Hematopoietic multipotent progenitor cell treated with erythropoietin and hydrocortisone succinate and interleukin-3 and kit ligand, for 6 days (in vitro differentiated cells): ENCODE measurements at regions not wholly inside any gene's neighbourhood (a gene's known extent, or its start where the extent isn't known, plus 50 kb on each side); places are given as distances from the start of the nearest gene placed in this dataset.

ENCODE experiments used
- DNase-seq: peaks from one replicate; pipeline ENCODE4 v3.0.0-alpha.2; 2015

GRCh38 chr1:87439821-87440220 lies 111.1 kb downstream of the LMO4 start:
- DNase-seq, result no peak

- peak; percentile 14 for DNase-seq
Measured at GRCh38 chr1:87449348-87449963, 120.8 kb downstream of the LMO4 start.

GRCh38 chr1:87450136-87450535 lies 121.5 kb downstream of the LMO4 start:
- no peak for DNase-seq

GRCh38 chr1:87450615-87451209 lies 122.0 kb downstream of the LMO4 start:
- no peak for DNase-seq

GRCh38 chr1:87451229-87451920 lies 122.7 kb downstream of the LMO4 start:
- DNase-seq, result no peak

GRCh38 chr1:87452648-87453047 lies 124.0 kb downstream of the LMO4 start:
- DNase-seq, result no peak

GRCh38 chr1:87457408-87457807 lies 128.7 kb downstream of the LMO4 start:
- no peak for DNase-seq

- DNase-seq, result no peak
Measured at GRCh38 chr1:87462894-87463293, 134.2 kb downstream of the LMO4 start.

GRCh38 chr1:87464022-87464490 lies 135.4 kb downstream of the LMO4 start:
- no peak for DNase-seq

GRCh38 chr1:87466621-87467020 lies 137.9 kb downstream of the LMO4 start:
- no peak for DNase-seq

GRCh38 chr1:87472716-87473115 lies 144.0 kb downstream of the LMO4 start:
- no peak for DNase-seq

- no peak for DNase-seq
Measured at GRCh38 chr1:87473203-87473661, 144.6 kb downstream of the LMO4 start.

GRCh38 chr1:87474098-87474497 lies 145.4 kb downstream of the LMO4 start:
- no peak for DNase-seq

- DNase-seq, result no peak
Measured at GRCh38 chr1:87478231-87478630, 149.6 kb downstream of the LMO4 start.

GRCh38 chr1:87495147-87495546 lies 166.5 kb downstream of the LMO4 start:
- DNase-seq, result no peak

GRCh38 chr1:87495870-87496269 lies 167.2 kb downstream of the LMO4 start:
- DNase-seq, result no peak

- no peak for DNase-seq
Measured at GRCh38 chr1:87497380-87498203, 168.9 kb downstream of the LMO4 start.

- DNase-seq, result no peak
Measured at GRCh38 chr1:87501738-87502137, 173.1 kb downstream of the LMO4 start.

- no peak for DNase-seq
Measured at GRCh38 chr1:87505391-87505983, 176.8 kb downstream of the LMO4 start.

GRCh38 chr1:87506147-87506546 lies 177.5 kb downstream of the LMO4 start:
- DNase-seq, result no peak

- DNase-seq, result no peak
Measured at GRCh38 chr1:87508247-87508787, 179.6 kb downstream of the LMO4 start.

GRCh38 chr1:87510540-87510939 lies 181.9 kb downstream of the LMO4 start:
- DNase-seq, result no peak

- no peak for DNase-seq
Measured at GRCh38 chr1:87511449-87511848, 182.8 kb downstream of the LMO4 start.
